ENCODE measurements at regions not wholly inside any gene's neighbourhood (a gene's known extent, or its start where the extent isn't known, plus 50 kb on each side); places are given as distances from the start of the nearest gene placed in this dataset.
A peak's percentile ranks its signal among the peaks of the same experiment; 100 is the strongest.

DNA sequence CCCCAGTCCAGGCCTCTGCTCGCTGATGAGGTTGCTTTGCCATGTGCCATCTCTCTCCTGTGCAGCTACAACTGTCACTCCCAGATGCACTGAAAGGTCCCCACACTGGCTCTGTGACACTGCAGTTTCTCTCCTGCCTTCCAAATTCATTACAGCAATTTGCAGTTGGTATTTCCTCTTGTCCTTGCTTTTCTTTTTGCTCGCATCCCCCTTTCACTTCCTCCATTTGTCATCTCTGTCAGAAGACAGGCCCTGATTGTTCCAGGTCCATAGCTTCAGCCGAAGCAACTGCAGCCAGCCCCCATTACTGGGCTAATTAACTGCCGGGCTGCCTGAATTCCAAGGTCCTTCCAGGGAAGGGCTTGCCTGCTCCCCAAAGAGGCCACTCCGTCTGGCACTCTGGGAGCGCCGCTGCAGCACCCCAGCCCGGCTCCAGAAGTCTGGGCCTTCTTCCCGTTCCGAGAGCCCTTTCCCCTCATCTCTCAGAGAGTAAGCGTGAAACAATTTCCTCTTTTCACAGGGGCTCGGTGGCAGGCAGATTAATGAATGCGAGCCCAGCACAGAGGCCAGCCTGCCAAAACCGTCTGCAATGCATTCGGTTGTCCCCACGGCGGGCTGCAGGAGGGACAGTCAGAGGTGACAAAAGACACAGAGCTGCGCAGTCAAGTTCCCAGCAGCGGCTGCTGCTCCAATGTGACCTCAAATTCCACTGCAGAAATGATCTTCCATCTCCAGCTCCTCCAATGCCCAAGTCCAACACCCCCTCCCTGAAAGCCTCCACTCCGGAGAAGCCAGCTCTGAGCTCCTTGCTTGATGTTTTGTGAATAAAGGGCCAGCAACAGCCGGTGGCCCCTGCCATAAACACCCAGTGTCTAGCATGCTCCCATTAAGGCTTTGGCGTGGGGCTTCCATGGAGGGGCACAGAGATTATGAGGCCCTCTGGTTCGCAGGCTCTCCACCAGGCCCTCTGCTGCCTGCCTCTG lies 279.4 kb upstream of the HABP2 start:
- peak overlapping the region; percentile 86 for H3K27ac ChIP-seq (ENCODE audit: low read depth, low read length, severe bottlenecking)
- peaks cover 21% of the 10 kb centered on the region for H3K4me1 ChIP-seq (ENCODE audit: control insufficient read depth, insufficient read depth, low read length, poor library complexity, severe bottlenecking)
- H3K36me3 ChIP-seq (ENCODE audit: control insufficient read depth, insufficient read depth, low read length) = no peaks in the 10 kb centered on the region
- H3K4me3 ChIP-seq (ENCODE audit: extremely low read depth, insufficient read depth, low read length, poor library complexity, severe bottlenecking) = no peak overlapping the region
- peaks cover 11% of the 10 kb centered on the region for H3K9me3 ChIP-seq (ENCODE audit: control insufficient read depth, low read length)
- WGBS, 2 experiments (ENCODE audit: insufficient coverage in 2 of 2) = 49 to 56% methylated on average over 18 to 20 of the region's 23 CpGs

DNA sequence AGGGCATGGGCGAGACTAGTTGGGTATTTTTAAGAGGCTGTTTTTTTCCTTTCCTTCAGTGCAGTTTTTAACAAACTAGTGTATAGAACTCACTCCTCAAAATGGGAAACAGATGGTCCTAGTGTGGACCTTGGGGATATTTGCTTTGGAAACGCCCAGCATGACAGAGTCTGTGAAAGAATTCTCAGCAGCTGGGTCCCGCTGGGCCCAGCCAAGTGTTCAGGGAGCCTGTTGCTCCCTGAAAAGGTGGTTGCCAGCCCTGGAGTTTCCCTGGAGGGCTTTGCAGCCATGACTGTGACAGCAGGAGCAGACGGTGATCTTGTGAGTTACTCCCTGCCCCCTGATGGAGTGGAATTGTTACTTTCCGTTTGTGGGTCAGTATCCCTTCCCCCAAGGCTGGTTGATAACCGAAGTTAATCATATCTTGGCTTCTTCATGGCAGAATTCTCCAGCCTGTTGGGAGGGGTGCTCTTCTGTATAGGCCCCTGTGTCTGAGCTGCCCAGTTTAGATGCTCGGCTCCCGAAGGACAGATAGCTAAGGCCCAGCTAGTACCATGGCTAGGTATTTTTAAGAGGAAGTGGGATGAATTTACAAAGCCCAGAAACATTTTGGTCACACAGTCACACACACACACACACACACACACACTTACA lies 278.6 kb upstream of the HABP2 start:
- H3K9me3 ChIP-seq (ENCODE audit: control insufficient read depth, low read length) = peaks cover 11% of the 10 kb centered on the region
- 81 to 88% methylated on average over 5 to 6 of the region's 8 CpGs for WGBS, 2 experiments (ENCODE audit: insufficient coverage in 2 of 2)
- H3K4me3 ChIP-seq (ENCODE audit: extremely low read depth, insufficient read depth, low read length, poor library complexity, severe bottlenecking) = no peak overlapping the region

DNA sequence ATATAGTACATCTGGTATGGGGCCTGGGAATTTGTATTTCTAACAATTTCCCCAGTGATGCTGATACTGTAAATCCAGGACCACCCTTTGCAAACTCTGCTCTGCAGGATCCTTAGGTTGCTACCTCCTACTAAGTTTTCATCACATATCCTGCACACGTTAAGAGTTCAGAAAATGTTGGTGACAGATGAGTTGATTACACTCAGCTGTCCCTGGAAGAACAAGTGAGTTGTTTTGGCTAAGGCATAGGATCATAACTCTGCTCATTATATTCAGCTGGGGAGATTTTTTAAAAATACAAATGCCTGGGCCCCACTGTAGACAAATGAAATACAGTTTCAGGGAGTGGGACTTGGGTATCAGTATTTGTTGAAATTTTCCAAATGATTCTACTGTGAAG lies 274.6 kb upstream of the HABP2 start:
- Histone ChIP-seq H3K4me3 (ENCODE audit: extremely low read depth, insufficient read depth, low read length, poor library complexity, severe bottlenecking) (no peak overlapping the region), H3K36me3 (ENCODE audit: control insufficient read depth, insufficient read depth, low read length) (no peaks in the 10 kb centered on the region), H3K9me3 (ENCODE audit: control insufficient read depth, low read length) (peaks cover 11% of the 10 kb centered on the region), H3K27ac (ENCODE audit: low read depth, low read length, severe bottlenecking) (no peak overlapping the region), H3K4me1 (ENCODE audit: control insufficient read depth, insufficient read depth, low read length, poor library complexity, severe bottlenecking) (peaks cover 12% of the 10 kb centered on the region)
- 100% methylated on average over 1 of the region's 1 CpG; no CpG with 5 or more reads in 1 of the 2 experiments for WGBS, 2 experiments (ENCODE audit: insufficient coverage in 2 of 2)

More for the DNA sequence above, 278.6 kb upstream of the HABP2 start:
- H3K4me1 ChIP-seq (ENCODE audit: control insufficient read depth, insufficient read depth, low read length, poor library complexity, severe bottlenecking) = peaks cover 21% of the 10 kb centered on the region
- H3K36me3 ChIP-seq (ENCODE audit: control insufficient read depth, insufficient read depth, low read length) = no peaks in the 10 kb centered on the region
- peak overlapping the region; percentile 86 for H3K27ac ChIP-seq (ENCODE audit: low read depth, low read length, severe bottlenecking)

DNA sequence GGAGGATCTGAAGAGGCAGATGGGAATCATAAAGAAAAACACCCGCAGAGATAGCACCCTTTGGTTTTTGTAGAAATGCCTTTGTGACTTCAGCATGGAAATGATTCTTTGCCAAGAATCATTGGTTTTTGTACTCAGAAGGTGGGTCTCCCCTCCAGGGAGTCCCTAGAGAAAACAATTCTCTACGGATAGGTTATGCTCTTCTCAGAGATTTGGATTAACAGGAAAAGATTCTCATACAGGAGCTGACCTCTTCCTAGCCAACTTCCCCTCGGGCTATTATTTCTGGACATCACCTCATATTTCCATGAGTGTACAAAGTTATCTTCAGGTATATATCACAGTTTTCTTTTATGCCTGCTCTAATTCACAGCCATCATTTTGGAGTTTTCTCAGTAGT lies 274.2 kb upstream of the HABP2 start:
- no peak overlapping the region for H3K4me3 ChIP-seq (ENCODE audit: extremely low read depth, insufficient read depth, low read length, poor library complexity, severe bottlenecking)
- H3K27ac ChIP-seq (ENCODE audit: low read depth, low read length, severe bottlenecking) = no peak overlapping the region
- WGBS, 2 experiments (ENCODE audit: insufficient coverage in 2 of 2) = 92 to 100% methylated on average over 1 of the region's 3 CpGs
- peaks cover 11% of the 10 kb centered on the region for H3K9me3 ChIP-seq (ENCODE audit: control insufficient read depth, low read length)
- H3K4me1 ChIP-seq (ENCODE audit: control insufficient read depth, insufficient read depth, low read length, poor library complexity, severe bottlenecking) = peaks cover 8% of the 10 kb centered on the region
- no peaks in the 10 kb centered on the region for H3K36me3 ChIP-seq (ENCODE audit: control insufficient read depth, insufficient read depth, low read length)

DNA sequence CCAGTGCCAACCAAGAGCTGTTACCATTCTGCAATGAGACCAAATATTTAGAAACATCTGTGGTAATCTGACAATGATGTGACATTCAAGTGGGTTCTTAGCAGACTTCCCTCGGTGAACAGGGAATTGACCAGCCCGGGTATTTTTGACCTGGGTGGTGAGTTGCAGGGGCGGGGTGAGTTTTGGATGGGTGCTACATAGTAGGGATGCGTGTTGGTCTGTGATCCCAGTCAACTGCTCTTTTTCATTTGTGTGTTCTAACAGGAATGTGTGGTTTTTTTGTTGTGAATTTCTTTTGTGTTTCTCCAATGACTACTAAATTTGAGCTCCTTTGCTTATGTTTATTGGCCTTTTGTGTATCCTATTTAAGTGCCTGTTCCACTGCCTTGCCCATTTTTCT lies 273.6 kb upstream of the HABP2 start:
- H3K27ac ChIP-seq (ENCODE audit: low read depth, low read length, severe bottlenecking) = no peak overlapping the region
- no peak overlapping the region for H3K4me3 ChIP-seq (ENCODE audit: extremely low read depth, insufficient read depth, low read length, poor library complexity, severe bottlenecking)
- H3K4me1 ChIP-seq (ENCODE audit: control insufficient read depth, insufficient read depth, low read length, poor library complexity, severe bottlenecking) = peaks cover 2% of the 10 kb centered on the region
- peaks cover 11% of the 10 kb centered on the region for H3K9me3 ChIP-seq (ENCODE audit: control insufficient read depth, low read length)
- WGBS, 2 experiments (ENCODE audit: insufficient coverage in 2 of 2) = 88 to 94% methylated on average over 2 to 3 of the region's 4 CpGs
- no peaks in the 10 kb centered on the region for H3K36me3 ChIP-seq (ENCODE audit: control insufficient read depth, insufficient read depth, low read length)

DNA sequence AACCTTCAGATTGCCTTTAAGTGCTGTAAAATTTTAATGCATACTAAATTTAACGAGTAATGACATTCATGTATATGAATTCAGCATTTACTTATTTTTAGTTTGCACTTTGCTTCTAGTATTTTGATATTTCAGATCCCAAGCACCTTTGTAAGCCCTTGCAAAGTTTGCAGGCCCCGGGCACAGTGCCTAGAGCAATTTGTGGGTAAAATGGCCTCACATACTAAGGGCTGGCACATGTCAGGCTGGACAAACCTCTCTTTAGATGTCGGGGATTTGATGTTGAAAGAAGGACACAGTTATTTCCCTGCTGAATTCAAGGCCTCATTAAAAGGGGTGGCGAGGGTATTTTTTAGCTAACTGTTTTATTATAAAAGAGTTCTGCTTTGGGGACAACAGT lies 270.3 kb upstream of the HABP2 start:
- H3K9me3 ChIP-seq (ENCODE audit: control insufficient read depth, low read length) = no peaks in the 10 kb centered on the region
- H3K4me3 ChIP-seq (ENCODE audit: extremely low read depth, insufficient read depth, low read length, poor library complexity, severe bottlenecking) = no peak overlapping the region
- no peaks in the 10 kb centered on the region for H3K36me3 ChIP-seq (ENCODE audit: control insufficient read depth, insufficient read depth, low read length)
- H3K27ac ChIP-seq (ENCODE audit: low read depth, low read length, severe bottlenecking) = no peak overlapping the region
- peaks cover 7% of the 10 kb centered on the region for H3K4me1 ChIP-seq (ENCODE audit: control insufficient read depth, insufficient read depth, low read length, poor library complexity, severe bottlenecking)
- 89 to 100% methylated on average over 1 to 3 of the region's 4 CpGs for WGBS, 2 experiments (ENCODE audit: insufficient coverage in 2 of 2)

DNA sequence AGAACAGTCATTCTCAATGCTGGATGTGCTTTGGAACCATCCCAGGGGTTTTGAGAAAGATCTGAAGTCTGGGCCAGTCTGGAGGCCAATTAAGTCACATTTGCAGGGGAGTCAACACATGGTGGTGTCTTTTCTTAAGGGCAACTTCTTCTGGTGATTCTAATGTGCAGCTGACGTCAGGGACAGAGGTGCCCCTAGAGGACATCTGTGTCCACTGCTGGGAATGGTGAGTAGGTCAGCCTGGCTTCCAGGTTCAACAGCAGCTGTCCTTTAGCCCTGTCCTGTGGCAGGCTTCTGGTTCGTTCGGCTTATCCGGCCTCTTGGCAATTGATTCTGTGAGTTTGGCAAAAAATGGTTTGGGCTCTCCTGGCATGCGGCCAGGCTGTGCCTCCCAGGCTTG lies 269.7 kb upstream of the HABP2 start:
- H3K9me3 ChIP-seq (ENCODE audit: control insufficient read depth, low read length) = no peaks in the 10 kb centered on the region
- 93 to 95% methylated on average over 3 to 5 of the region's 5 CpGs for WGBS, 2 experiments (ENCODE audit: insufficient coverage in 2 of 2)
- no peak overlapping the region for H3K4me3 ChIP-seq (ENCODE audit: extremely low read depth, insufficient read depth, low read length, poor library complexity, severe bottlenecking)
- H3K4me1 ChIP-seq (ENCODE audit: control insufficient read depth, insufficient read depth, low read length, poor library complexity, severe bottlenecking) = peaks cover 7% of the 10 kb centered on the region
- H3K27ac ChIP-seq (ENCODE audit: low read depth, low read length, severe bottlenecking) = no peak overlapping the region
- no peaks in the 10 kb centered on the region for H3K36me3 ChIP-seq (ENCODE audit: control insufficient read depth, insufficient read depth, low read length)

DNA sequence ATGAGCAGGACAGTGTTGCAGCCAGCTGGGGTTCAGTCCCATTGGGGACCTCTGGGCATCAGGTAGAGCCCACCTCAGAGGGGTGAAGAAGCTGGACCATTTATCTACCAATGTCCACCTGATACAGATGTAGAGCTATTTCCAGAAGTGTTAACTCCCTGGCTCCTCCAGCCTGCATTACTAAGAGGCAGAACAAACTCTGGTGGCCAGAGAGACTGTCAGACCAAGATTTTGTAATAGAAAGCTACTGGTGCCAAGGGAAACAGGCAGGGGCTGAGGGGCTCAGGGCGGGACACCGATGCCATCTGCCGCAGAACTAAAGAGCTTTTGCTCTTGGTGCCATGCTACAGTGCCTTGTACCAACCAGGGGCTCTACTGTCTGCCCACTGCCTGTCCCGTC lies 268.2 kb upstream of the HABP2 start:
- H3K4me3 ChIP-seq (ENCODE audit: extremely low read depth, insufficient read depth, low read length, poor library complexity, severe bottlenecking) = no peak overlapping the region
- 97 to 100% methylated on average over 4 of the region's 4 CpGs for WGBS, 2 experiments (ENCODE audit: insufficient coverage in 2 of 2)

DNA sequence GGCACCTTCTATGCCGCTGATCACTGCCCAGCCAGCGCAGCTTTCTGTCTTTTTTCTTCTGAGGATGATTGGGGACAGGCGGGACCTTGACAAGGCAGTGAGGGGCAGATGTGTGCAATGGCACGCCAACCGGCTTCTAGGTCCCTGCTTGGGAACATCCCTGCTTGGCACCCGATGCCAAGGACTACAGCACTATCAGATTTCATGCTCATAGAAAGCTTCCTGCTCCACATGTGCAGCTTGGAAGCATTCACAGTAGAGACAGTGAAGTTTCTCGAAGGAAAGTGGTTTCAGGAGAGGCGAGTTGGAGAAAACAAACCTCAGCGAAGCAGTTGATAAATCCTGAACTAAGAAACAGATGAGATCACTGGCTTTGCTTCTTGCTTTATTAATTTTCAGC lies 267.5 kb upstream of the HABP2 start:
- Histone ChIP-seq H3K9me3 (ENCODE audit: control insufficient read depth, low read length) (no peaks in the 10 kb centered on the region), H3K27ac (ENCODE audit: low read depth, low read length, severe bottlenecking) (no peak overlapping the region), H3K4me1 (ENCODE audit: control insufficient read depth, insufficient read depth, low read length, poor library complexity, severe bottlenecking) (peaks cover 7% of the 10 kb centered on the region), H3K4me3 (ENCODE audit: extremely low read depth, insufficient read depth, low read length, poor library complexity, severe bottlenecking) (no peak overlapping the region), H3K36me3 (ENCODE audit: control insufficient read depth, insufficient read depth, low read length) (no peaks in the 10 kb centered on the region)
- WGBS, 2 experiments (ENCODE audit: insufficient coverage in 2 of 2) = 93 to 100% methylated on average over 3 to 4 of the region's 9 CpGs

More for the DNA sequence above, 268.2 kb upstream of the HABP2 start:
- H3K27ac ChIP-seq (ENCODE audit: low read depth, low read length, severe bottlenecking) = no peak overlapping the region
- peaks cover 7% of the 10 kb centered on the region for H3K4me1 ChIP-seq (ENCODE audit: control insufficient read depth, insufficient read depth, low read length, poor library complexity, severe bottlenecking)
- H3K36me3 ChIP-seq (ENCODE audit: control insufficient read depth, insufficient read depth, low read length) = no peaks in the 10 kb centered on the region
- H3K9me3 ChIP-seq (ENCODE audit: control insufficient read depth, low read length) = no peaks in the 10 kb centered on the region

DNA sequence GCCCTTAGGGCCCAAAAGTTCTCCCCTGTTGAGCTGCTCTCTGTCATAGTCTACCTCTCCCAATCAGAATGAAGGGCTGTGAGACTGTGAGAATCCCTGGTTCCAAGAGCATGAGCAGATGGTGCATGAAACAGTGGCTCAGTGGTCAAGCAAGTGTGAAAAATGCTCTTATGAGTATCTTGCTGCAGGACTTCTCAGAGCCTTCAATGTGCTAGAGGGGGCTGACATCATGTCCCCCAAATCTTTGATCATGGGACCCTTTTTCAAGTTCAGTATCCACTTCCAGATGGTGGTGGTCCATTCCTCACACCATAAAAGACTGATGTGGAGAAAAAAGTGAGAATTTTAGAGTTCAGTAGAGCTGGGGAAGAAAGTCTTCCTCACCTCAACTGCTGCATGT lies 265.3 kb upstream of the HABP2 start:
- H3K9me3 ChIP-seq (ENCODE audit: control insufficient read depth, low read length) = no peaks in the 10 kb centered on the region
- H3K27ac ChIP-seq (ENCODE audit: low read depth, low read length, severe bottlenecking) = no peak overlapping the region
- no peaks in the 10 kb centered on the region for H3K36me3 ChIP-seq (ENCODE audit: control insufficient read depth, insufficient read depth, low read length)
- H3K4me1 ChIP-seq (ENCODE audit: control insufficient read depth, insufficient read depth, low read length, poor library complexity, severe bottlenecking) = peaks cover 11% of the 10 kb centered on the region
- H3K4me3 ChIP-seq (ENCODE audit: extremely low read depth, insufficient read depth, low read length, poor library complexity, severe bottlenecking) = no peak overlapping the region

DNA sequence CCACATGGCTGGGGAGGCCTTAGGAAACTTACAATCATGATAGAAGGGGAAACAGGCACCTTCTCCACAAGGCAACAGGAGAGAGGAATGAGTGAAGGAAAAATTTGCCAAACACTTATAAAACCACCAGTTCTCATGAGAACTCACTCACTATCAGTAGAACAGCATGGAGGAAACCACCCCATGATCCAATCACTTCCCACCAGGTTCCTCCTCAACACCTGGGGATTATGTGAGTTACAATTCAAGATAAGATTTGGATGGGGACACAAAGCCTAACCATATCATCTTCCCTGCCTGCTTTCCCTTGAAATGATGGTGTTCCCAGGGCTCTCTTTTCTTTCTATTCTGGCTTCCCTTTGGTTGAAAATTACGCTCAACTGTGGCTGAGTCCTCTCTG lies 262.7 kb upstream of the HABP2 start:
- H3K36me3 ChIP-seq (ENCODE audit: control insufficient read depth, insufficient read depth, low read length) = no peaks in the 10 kb centered on the region
- WGBS, 2 experiments (ENCODE audit: insufficient coverage in 2 of 2) = 100% methylated on average over 1 of the region's 1 CpG; no CpG with 5 or more reads in 1 of the 2 experiments
- H3K4me3 ChIP-seq (ENCODE audit: extremely low read depth, insufficient read depth, low read length, poor library complexity, severe bottlenecking) = no peak overlapping the region
- peaks cover 11% of the 10 kb centered on the region for H3K4me1 ChIP-seq (ENCODE audit: control insufficient read depth, insufficient read depth, low read length, poor library complexity, severe bottlenecking)
- no peaks in the 10 kb centered on the region for H3K9me3 ChIP-seq (ENCODE audit: control insufficient read depth, low read length)
- no peak overlapping the region for H3K27ac ChIP-seq (ENCODE audit: low read depth, low read length, severe bottlenecking)
